ENCODE measurements at regions not wholly inside any gene's neighbourhood (a gene's known extent, or its start where the extent isn't known, plus 50 kb on each side); places are given as distances from the start of the nearest gene placed in this dataset.

DNA sequence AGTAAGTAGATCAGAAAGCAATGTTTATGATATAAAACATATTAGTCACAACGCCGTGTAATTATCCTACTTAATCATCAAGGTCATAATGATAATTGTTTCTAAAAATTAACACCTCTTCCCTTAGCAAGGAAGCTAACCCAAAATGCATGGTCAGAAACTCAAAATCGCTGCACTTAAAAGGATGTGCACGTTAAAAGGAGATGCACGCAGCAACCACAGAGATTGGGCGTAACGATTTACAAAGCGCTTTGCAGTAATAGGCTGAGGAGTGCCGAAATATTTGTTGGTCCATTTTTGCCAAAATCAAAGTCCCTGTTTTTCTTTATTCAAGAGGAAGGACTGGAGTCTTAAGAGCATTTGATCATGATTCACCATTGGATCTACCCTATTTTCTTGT is 1077.2 kb downstream of the VRK1 start:
- 47 to 56% methylated on average over 9 of the region's 9 CpGs for WGBS, 2 experiments (ENCODE audit: low coverage in 1 of 2, low lambda C conversion rate in 2 of 2, missing lambda C conversion rate in 2 of 2)
- H3K4me3 ChIP-seq, result no peak overlapping the region
- in situ Hi-C loops (cut with MboI), result no loop called here
- no peaks in the 10 kb centered on the region for H3F3A ChIP-seq (ENCODE audit: insufficient read depth)
- H3K4me2 ChIP-seq (ENCODE audit: unreplicated experiment), result no peak overlapping the region
- H3K36me3 ChIP-seq (ENCODE audit: low read depth), result no peaks in the 10 kb centered on the region
- no peak overlapping the region for H3K27ac ChIP-seq
- H3K79me2 ChIP-seq (ENCODE audit: insufficient read depth), result no peaks in the 10 kb centered on the region
- DNase-seq, result no peak
- no peaks in the 10 kb centered on the region for H3K27me3 ChIP-seq (replicated peaks; ENCODE audit: insufficient read depth)
- TF ChIP-seq EZH2phosphoT487 (IDR thresholded peaks at IDR 0.05; ENCODE audit: insufficient read depth, low read depth), result no peak
- no peak for TF ChIP-seq EZH2 (IDR thresholded peaks at IDR 0.05; ENCODE audit: insufficient read depth, poor library complexity, severe bottlenecking)
- H2AFZ ChIP-seq, result no peak overlapping the region
- no peaks in the 10 kb centered on the region for H3K4me1 ChIP-seq (ENCODE audit: insufficient read depth)
- no peak overlapping the region for H3K9ac ChIP-seq
- H3K9me2 ChIP-seq (ENCODE audit: insufficient read depth), result no peaks in the 10 kb centered on the region
- no peaks in the 10 kb centered on the region for H4K20me1 ChIP-seq (ENCODE audit: insufficient read depth)
- H3K9me3 ChIP-seq (ENCODE audit: low read depth), result no peaks in the 10 kb centered on the region

DNA sequence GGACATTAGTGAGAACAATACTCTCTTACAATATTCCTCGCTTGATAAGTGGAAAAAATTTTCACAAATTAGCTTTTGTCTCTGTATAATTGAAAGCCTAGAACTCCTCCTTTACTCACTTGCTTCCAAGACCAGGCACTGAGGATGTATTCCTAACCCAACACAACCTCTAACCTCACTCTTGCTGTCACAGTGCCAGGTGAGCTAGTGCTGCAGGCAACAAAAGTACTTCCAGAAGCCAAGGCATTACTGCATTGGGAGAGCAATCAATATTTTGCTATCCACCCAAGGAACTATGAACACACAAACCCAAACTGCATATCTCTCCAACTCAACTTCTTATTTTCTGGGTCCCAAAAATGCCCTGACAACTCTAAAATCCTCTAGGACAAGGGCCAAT is 1081.0 kb downstream of the VRK1 start:
- no peak overlapping the region for H3K4me3 ChIP-seq
- no peaks in the 10 kb centered on the region for H3K9me2 ChIP-seq (ENCODE audit: insufficient read depth)
- no peaks in the 10 kb centered on the region for H3K4me1 ChIP-seq (ENCODE audit: insufficient read depth)
- no peak overlapping the region for H3K9ac ChIP-seq
- H3K4me2 ChIP-seq (ENCODE audit: unreplicated experiment), result no peak overlapping the region
- no peak for TF ChIP-seq EZH2phosphoT487 (IDR thresholded peaks at IDR 0.05; ENCODE audit: insufficient read depth, low read depth)
- TF ChIP-seq EZH2 (IDR thresholded peaks at IDR 0.05; ENCODE audit: insufficient read depth, poor library complexity, severe bottlenecking), result no peak
- H3K27ac ChIP-seq, result no peak overlapping the region
- no peaks in the 10 kb centered on the region for H4K20me1 ChIP-seq (ENCODE audit: insufficient read depth)
- DNase-seq, result no peak
- H3K27me3 ChIP-seq (replicated peaks; ENCODE audit: insufficient read depth), result no peaks in the 10 kb centered on the region
- H3K9me3 ChIP-seq (ENCODE audit: low read depth), result no peaks in the 10 kb centered on the region
- in situ Hi-C loops (cut with MboI), result no loop called here
- no peaks in the 10 kb centered on the region for H3K79me2 ChIP-seq (ENCODE audit: insufficient read depth)
- H2AFZ ChIP-seq, result no peak overlapping the region
- no peaks in the 10 kb centered on the region for H3F3A ChIP-seq (ENCODE audit: insufficient read depth)
- no peaks in the 10 kb centered on the region for H3K36me3 ChIP-seq (ENCODE audit: low read depth)
- WGBS, 2 experiments (ENCODE audit: low coverage in 1 of 2, low lambda C conversion rate in 2 of 2, missing lambda C conversion rate in 2 of 2), result 0 to 2% methylated on average over 1 of the region's 1 CpG

DNA sequence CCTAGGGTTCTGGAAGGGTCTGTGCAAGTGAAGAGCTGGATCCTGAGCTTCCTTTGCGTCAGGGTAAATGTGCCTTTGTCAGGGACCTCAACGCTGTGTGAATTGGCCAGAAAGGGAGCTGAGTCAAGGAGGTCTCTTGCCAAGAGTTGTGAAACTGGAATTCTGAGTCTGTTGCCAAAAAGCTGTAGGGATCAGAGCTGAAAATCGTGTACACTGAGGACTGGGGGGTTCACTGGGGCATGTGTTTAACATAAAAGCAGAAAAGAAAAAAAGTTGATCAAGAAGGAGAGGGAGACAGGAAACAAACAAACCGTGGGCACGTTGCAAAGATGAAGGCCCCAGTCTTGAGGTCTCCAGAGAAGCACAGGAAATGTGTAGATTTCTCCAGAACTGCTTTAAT is 1081.5 kb downstream of the VRK1 start:
- peak; percentile 12 for DNase-seq
- Histone ChIP-seq H4K20me1 (ENCODE audit: insufficient read depth) (no peaks in the 10 kb centered on the region), H3K4me2 (ENCODE audit: unreplicated experiment) (no peak overlapping the region), H3K9me3 (ENCODE audit: low read depth) (no peaks in the 10 kb centered on the region), H3K4me1 (ENCODE audit: insufficient read depth) (no peaks in the 10 kb centered on the region), H3K9me2 (ENCODE audit: insufficient read depth) (no peaks in the 10 kb centered on the region), H3K27me3 (replicated peaks; ENCODE audit: insufficient read depth) (no peaks in the 10 kb centered on the region), H3K9ac (no peak overlapping the region), H3K4me3 (no peak overlapping the region), H3F3A (ENCODE audit: insufficient read depth) (no peaks in the 10 kb centered on the region), H2AFZ (no peak overlapping the region), H3K27ac (no peak overlapping the region), H3K36me3 (ENCODE audit: low read depth) (no peaks in the 10 kb centered on the region), H3K79me2 (ENCODE audit: insufficient read depth) (no peaks in the 10 kb centered on the region)
- TF ChIP-seq EZH2phosphoT487 (IDR thresholded peaks at IDR 0.05; ENCODE audit: insufficient read depth, low read depth) (no peak), EZH2 (IDR thresholded peaks at IDR 0.05; ENCODE audit: insufficient read depth, poor library complexity, severe bottlenecking) (no peak)
- in situ Hi-C loops (cut with MboI), result no loop called here
- 2 to 3% methylated on average over 5 of the region's 5 CpGs for WGBS, 2 experiments (ENCODE audit: low coverage in 1 of 2, low lambda C conversion rate in 2 of 2, missing lambda C conversion rate in 2 of 2)

DNA sequence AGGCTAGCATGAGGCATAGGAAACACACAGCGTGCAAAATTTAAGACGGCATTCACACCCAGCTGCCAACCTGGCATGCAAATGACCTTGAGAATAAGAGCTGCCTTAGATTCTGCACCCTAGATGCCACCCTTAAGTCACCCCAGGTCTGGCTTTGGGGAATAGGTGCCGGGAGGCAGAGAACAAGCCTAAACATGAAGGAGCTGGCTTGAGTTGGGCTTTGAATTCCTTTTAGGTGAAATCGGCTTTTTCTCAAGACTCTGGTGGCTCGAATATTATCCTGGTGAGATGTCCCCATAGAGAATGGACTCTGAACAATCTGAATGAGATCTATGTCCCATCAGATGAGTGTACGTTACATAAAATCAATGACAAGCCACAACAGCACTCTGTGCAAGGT is 1090.5 kb downstream of the VRK1 start:
- H4K20me1 ChIP-seq (ENCODE audit: insufficient read depth), result no peaks in the 10 kb centered on the region

DNA sequence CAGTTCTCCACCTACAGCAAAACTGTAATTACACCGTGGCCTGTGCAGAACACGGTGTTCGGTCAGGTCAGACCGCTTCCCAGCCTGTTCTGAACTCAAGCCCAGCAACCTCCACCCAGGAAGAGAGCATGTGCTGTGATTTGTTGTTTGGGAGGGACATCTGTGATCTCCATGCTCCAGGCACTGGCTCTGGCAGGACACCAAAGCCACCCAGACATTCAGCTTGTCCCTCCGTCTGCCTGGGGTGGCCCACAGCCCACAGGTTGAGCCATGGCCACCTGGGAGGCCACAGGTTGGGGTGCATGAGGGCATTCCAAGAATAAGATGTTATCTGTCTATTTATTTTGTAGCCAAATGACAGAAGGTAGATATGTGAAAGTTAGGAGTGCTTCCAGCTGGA is 1091.1 kb downstream of the VRK1 start:
- WGBS, 2 experiments (ENCODE audit: low coverage in 1 of 2, low lambda C conversion rate in 2 of 2, missing lambda C conversion rate in 2 of 2), result 39 to 57% methylated on average over 5 of the region's 5 CpGs
- Histone ChIP-seq H4K20me1 (ENCODE audit: insufficient read depth) (no peaks in the 10 kb centered on the region), H3K9me3 (ENCODE audit: low read depth) (no peaks in the 10 kb centered on the region), H3K36me3 (ENCODE audit: low read depth) (no peaks in the 10 kb centered on the region), H3K27me3 (replicated peaks; ENCODE audit: insufficient read depth) (no peaks in the 10 kb centered on the region), H3K4me3 (no peak overlapping the region), H3K9ac (no peak overlapping the region), H3K27ac (no peak overlapping the region), H3K4me2 (ENCODE audit: unreplicated experiment) (no peak overlapping the region), H3K79me2 (ENCODE audit: insufficient read depth) (no peaks in the 10 kb centered on the region), H3F3A (ENCODE audit: insufficient read depth) (no peaks in the 10 kb centered on the region), H3K9me2 (ENCODE audit: insufficient read depth) (no peaks in the 10 kb centered on the region), H3K4me1 (ENCODE audit: insufficient read depth) (no peaks in the 10 kb centered on the region), H2AFZ (no peak overlapping the region)
- in situ Hi-C loops (cut with MboI), result no loop called here
- DNase-seq, result no peak
- TF ChIP-seq EZH2phosphoT487 (IDR thresholded peaks at IDR 0.05; ENCODE audit: insufficient read depth, low read depth) (no peak), EZH2 (IDR thresholded peaks at IDR 0.05; ENCODE audit: insufficient read depth, poor library complexity, severe bottlenecking) (no peak)

More for the DNA sequence above, 1090.5 kb downstream of the VRK1 start:
- H3K79me2 ChIP-seq (ENCODE audit: insufficient read depth), result no peaks in the 10 kb centered on the region
- H3K27ac ChIP-seq, result no peak overlapping the region
- no peaks in the 10 kb centered on the region for H3K27me3 ChIP-seq (replicated peaks; ENCODE audit: insufficient read depth)
- no peak overlapping the region for H3K9ac ChIP-seq
- DNase-seq, result no peak
- no peak overlapping the region for H3K4me3 ChIP-seq
- no peak for TF ChIP-seq EZH2 (IDR thresholded peaks at IDR 0.05; ENCODE audit: insufficient read depth, poor library complexity, severe bottlenecking)
- TF ChIP-seq EZH2phosphoT487 (IDR thresholded peaks at IDR 0.05; ENCODE audit: insufficient read depth, low read depth), result no peak
- H3K9me3 ChIP-seq (ENCODE audit: low read depth), result no peaks in the 10 kb centered on the region
- no peaks in the 10 kb centered on the region for H3K36me3 ChIP-seq (ENCODE audit: low read depth)
- H3K4me1 ChIP-seq (ENCODE audit: insufficient read depth), result no peaks in the 10 kb centered on the region
- H3K4me2 ChIP-seq (ENCODE audit: unreplicated experiment), result no peak overlapping the region
- no peaks in the 10 kb centered on the region for H3F3A ChIP-seq (ENCODE audit: insufficient read depth)
- in situ Hi-C loops (cut with MboI), result no loop called here
- H3K9me2 ChIP-seq (ENCODE audit: insufficient read depth), result no peaks in the 10 kb centered on the region
- H2AFZ ChIP-seq, result no peak overlapping the region
- WGBS, 2 experiments (ENCODE audit: low coverage in 1 of 2, low lambda C conversion rate in 2 of 2, missing lambda C conversion rate in 2 of 2), result 44 to 48% methylated on average over 6 of the region's 6 CpGs

All from GM23248 (cell line).